Spleen (tissue), 11 donors: ENCODE measurements at regions not wholly inside any gene's neighbourhood (a gene's known extent, or its start where the extent isn't known, plus 50 kb on each side); places are given as distances from the start of the nearest gene placed in this dataset.

Source experiments
- DNase-seq: peaks from one replicate; pipeline ENCODE4 v3.0.0-alpha.2; 2020
- H3K27ac ChIP-seq, 8 donors: fragments of 200-600 bp; sonication (generic) in 7 of 8; 1 replicate in 4 of 8; 2 replicates in 4 of 8; pipeline versions ENCODE4 v1.5.0 to v1.8.0; 2016 to 2021; ENCODE audit warnings: inconsistent platforms in 4 of 8, mild to moderate bottlenecking in 4 of 8, moderate library complexity in 1 of 8
- H3K27me3 ChIP-seq, 7 donors: fragments of 200-600 bp; sonication (generic) in 6 of 7; replicated peaks in 1 of 7; 1 replicate in 4 of 7; 2 replicates in 3 of 7; pipeline versions ENCODE4 v1.5.0 to v1.8.0; 2016 to 2021; ENCODE audit warnings: inconsistent platforms in 3 of 7, mild to moderate bottlenecking in 1 of 7
- H3K36me3 ChIP-seq, 6 donors: fragments of 200-600 bp; sonication (generic) in 5 of 6; 1 replicate in 4 of 6; 2 replicates in 2 of 6; pipeline versions ENCODE4 v1.5.0 to v1.8.0; 2016 to 2021; ENCODE audit warnings: inconsistent platforms in 2 of 6
- H3K4me1 ChIP-seq, 6 donors: fragments of 200-600 bp; sonication (generic) in 5 of 6; 1 replicate in 3 of 6; 2 replicates in 3 of 6; pipeline versions ENCODE4 v1.5.0 to v1.8.0; 2016 to 2021; ENCODE audit warnings: inconsistent platforms in 3 of 6
- H3K4me3 ChIP-seq, 8 donors: fragments of 200-600 bp; sonication (generic) in 7 of 8; 1 replicate in 4 of 8; 2 replicates in 4 of 8; pipeline versions ENCODE4 v1.5.0 to v1.8.0; 2016 to 2021; ENCODE audit warnings: inconsistent platforms in 4 of 8, mild to moderate bottlenecking in 4 of 8, moderate library complexity in 2 of 8
- H3K9me3 ChIP-seq, 8 donors: fragments of 200-600 bp; sonication (generic) in 7 of 8; 1 replicate in 4 of 8; 2 replicates in 4 of 8; pipeline versions ENCODE4 v1.5.0 to v1.8.0; 2016 to 2021; ENCODE audit warnings: inconsistent platforms in 4 of 8
- POLR2A ChIP-seq, 3 donors: fragments of 450-650 bp; IDR thresholded peaks; one replicate each; pipeline ENCODE4 v1.5.1; 2017; ENCODE audit warnings: antibody characterized with exemption in 3 of 3, mild to moderate bottlenecking in 1 of 3
- POLR2AphosphoS5 ChIP-seq, 3 donors: sonication (generic); formaldehyde crosslinking; IDR thresholded peaks; one replicate each; pipeline ENCODE4 v1.5.1; 2017; ENCODE audit warnings: antibody characterized with exemption in 3 of 3
- WGBS, 5 donors: extraction: QIAGEN DNeasy Blood & Tissue Kit in 3 of 5; methylation state at CpG; one replicate each; pipeline versions ENCODE4 v1.1.5 to v1.1.7; 2013 to 2018; 5-methylcytosine and 5-hydroxymethylcytosine counted together
- intact Hi-C: fragments of 100-400 bp; cut with DNase I; formaldehyde crosslinking; loops from one replicate; pipeline ENCODE4 v1.15.0; 2023; ENCODE audit warnings: low total_unique reads
- TF ChIP-seq, protein P1 (sequence below), 11 experiments: fragments of 200-600 bp in 7 of 11; fragments of 450-650 bp in 4 of 11; sonication (generic) in 4 of 11; IDR thresholded peaks in 8 of 11; conservative IDR thresholded peaks in 3 of 11; 1 replicate in 7 of 11; 2 replicates in 4 of 11; pipeline versions ENCODE4 v1.4.0 to v1.8.0; 2016 to 2021; ENCODE audit warnings: antibody characterized with exemption in 11 of 11, inconsistent platforms in 4 of 11, mild to moderate bottlenecking in 1 of 11
- donor health status: healthy with polysubstance abuse.
- donor health status: DM: no; HTN: no; CAD: no; lungs with moderate emphysema.
- donor health status: DM: no; HTN: no; CAD: no.
- donor health status: Bipolar disorder and iron deficiency.
- donor health status: healthy.
- donor health status: DM: no; HTN: no; CAD: no.
- donor health status: DM: yes; HTN: yes; CAD: no.

DNA sequence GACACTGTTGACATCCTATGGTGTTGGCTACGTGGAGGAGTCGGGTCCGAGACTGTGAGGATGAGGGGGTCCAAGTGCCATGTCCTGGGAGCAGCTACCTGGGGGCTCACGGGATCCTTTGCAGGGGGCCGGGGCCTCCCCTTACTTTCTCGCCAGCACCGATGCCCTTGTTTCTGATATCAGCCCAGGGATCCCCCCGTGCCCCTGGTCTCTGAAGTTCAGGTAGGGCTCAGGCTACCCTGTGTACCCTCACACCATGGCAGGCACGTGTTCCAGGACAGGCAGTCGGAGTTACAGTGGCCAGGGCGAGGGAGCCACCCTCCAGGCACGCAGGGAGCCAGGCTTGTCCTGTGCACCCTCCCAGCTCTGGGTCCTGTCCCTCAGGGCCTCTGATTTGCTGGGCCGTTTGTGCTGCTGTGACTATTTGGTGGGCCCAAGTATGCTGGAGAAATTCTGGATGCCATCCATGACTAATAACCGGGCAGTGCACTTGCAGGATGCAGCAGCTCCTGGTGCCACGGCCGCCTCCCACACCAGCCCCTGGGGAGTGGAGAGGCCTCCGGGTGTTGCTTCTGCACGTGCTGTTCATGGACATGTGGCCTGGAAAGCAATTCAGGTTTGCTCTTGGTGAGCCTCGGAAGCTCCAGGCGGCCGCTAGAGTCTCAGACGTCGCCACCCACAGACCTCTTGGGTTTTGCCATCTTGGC is 93.1 kb upstream of the SFSWAP start:
- Histone ChIP-seq H3K27ac (no peak overlapping the region), H3K27me3 (peaks cover 0 to 67% (median 12%) of the 10 kb centered on the region in 7 donors), H3K36me3 (no peaks in the 10 kb centered on the region), H3K4me3 (no peak overlapping the region), H3K4me1 (no peaks in the 10 kb centered on the region), H3K9me3 (no peaks in the 10 kb centered on the region)
- intact Hi-C loops: no loop called here
- no peak for TF ChIP-seq POLR2AphosphoS5 (IDR thresholded peaks at IDR 0.05)
- TF ChIP-seq, protein P1, sequence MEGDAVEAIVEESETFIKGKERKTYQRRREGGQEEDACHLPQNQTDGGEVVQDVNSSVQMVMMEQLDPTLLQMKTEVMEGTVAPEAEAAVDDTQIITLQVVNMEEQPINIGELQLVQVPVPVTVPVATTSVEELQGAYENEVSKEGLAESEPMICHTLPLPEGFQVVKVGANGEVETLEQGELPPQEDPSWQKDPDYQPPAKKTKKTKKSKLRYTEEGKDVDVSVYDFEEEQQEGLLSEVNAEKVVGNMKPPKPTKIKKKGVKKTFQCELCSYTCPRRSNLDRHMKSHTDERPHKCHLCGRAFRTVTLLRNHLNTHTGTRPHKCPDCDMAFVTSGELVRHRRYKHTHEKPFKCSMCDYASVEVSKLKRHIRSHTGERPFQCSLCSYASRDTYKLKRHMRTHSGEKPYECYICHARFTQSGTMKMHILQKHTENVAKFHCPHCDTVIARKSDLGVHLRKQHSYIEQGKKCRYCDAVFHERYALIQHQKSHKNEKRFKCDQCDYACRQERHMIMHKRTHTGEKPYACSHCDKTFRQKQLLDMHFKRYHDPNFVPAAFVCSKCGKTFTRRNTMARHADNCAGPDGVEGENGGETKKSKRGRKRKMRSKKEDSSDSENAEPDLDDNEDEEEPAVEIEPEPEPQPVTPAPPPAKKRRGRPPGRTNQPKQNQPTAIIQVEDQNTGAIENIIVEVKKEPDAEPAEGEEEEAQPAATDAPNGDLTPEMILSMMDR (IDR thresholded peaks at IDR 0.05 in 8 of 11, conservative IDR thresholded peaks at IDR 0.05 in 3 of 11): no peak
- no peak for TF ChIP-seq POLR2A (IDR thresholded peaks at IDR 0.05)
- peak; percentile 71 for DNase-seq
- 68 to 83% (median 78%) methylated on average over 10 to 23 of the region's 23 CpGs for WGBS, 5 donors

DNA sequence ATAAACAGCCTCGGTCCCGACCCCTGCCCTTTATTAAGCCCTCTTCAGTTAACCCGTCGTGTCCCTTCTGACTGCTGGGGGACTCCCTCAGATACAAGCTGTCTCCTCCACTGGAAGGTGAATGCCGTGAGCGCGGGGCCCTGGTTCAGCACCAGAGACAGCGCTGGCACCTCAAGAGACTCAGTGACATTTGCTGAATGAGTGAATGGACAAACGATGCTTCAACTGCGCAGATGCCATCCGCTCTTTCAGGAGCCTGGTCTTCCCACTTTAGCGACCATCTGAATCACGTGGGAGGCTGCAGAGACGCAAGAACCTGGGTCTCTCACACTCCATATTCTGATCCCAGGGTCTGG is 92.6 kb upstream of the SFSWAP start:
- 29 to 36% (median 33%) methylated on average over 6 to 14 of the region's 14 CpGs for WGBS, 5 donors
- DNase-seq: no peak

DNA sequence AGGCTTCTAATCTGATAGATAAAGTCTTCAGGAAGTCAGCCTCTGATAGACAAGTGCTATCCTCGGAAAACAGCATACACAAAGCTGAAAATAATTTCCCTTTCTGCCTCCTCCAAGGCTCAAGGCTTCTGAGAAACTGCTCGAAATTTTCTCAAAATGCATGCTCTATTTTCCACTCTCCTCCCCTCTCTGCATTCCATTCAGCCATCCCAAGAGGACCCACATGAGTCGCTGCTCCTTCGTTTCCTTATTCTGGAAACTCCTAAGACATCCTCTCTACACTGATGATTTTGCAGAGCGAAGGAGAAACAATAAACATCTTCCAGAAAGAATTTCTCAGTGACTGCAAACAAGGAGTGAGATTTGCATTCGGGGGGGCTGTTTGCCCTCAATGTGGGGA is 92.2 kb upstream of the SFSWAP start:
- H3K4me3 ChIP-seq: no peak overlapping the region
- no peaks in the 10 kb centered on the region for H3K9me3 ChIP-seq
- H3K36me3 ChIP-seq: no peaks in the 10 kb centered on the region
- no peak for TF ChIP-seq POLR2AphosphoS5 (IDR thresholded peaks at IDR 0.05)
- no peak for TF ChIP-seq POLR2A (IDR thresholded peaks at IDR 0.05)
- TF ChIP-seq, protein P1 (IDR thresholded peaks at IDR 0.05 in 8 of 11, conservative IDR thresholded peaks at IDR 0.05 in 3 of 11): no peak
- no peak for DNase-seq
- intact Hi-C loops: no loop called here
- no peak overlapping the region for H3K27ac ChIP-seq
- H3K27me3 ChIP-seq: peaks cover 0 to 67% (median 12%) of the 10 kb centered on the region in 7 donors
- no peaks in the 10 kb centered on the region for H3K4me1 ChIP-seq
- 53 to 78% (median 65%) methylated on average over 6 of the region's 6 CpGs for WGBS, 5 donors

More for the DNA sequence above, 92.6 kb upstream of the SFSWAP start:
- no peak overlapping the region for H3K4me3 ChIP-seq
- H3K27ac ChIP-seq: no peak overlapping the region
- peaks cover 0 to 67% (median 12%) of the 10 kb centered on the region in 7 donors for H3K27me3 ChIP-seq
- intact Hi-C loops: no loop called here
- TF ChIP-seq, protein P1 (IDR thresholded peaks at IDR 0.05 in 8 of 11, conservative IDR thresholded peaks at IDR 0.05 in 3 of 11): no peak
- TF ChIP-seq POLR2AphosphoS5 (IDR thresholded peaks at IDR 0.05): no peak
- no peak for TF ChIP-seq POLR2A (IDR thresholded peaks at IDR 0.05)
- H3K9me3 ChIP-seq: no peaks in the 10 kb centered on the region
- no peaks in the 10 kb centered on the region for H3K36me3 ChIP-seq
- no peaks in the 10 kb centered on the region for H3K4me1 ChIP-seq

DNA sequence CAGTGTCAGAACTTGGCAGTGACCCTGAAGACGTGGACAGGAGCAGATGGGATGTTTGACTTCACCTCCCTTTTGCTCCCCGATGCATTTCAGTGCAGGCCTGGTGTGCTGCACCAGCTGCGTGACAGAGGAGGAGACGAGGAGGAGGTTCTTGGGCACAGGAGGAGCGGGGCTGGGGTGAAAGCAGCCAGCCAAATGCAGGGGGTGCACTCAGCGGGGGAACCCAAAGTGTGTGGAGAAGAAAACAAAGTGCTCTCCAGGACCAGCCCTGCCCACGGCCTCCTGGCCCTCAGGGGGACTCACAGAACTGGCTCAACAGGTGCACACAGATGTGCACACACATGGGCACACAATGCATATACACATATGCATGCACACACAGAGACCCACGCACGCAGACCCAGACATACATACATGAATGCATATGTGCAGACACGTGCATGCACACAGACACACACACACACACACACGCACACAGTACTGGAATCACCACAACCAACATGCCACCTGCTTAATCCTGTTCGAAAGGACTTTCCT is 91.7 kb upstream of the SFSWAP start:
- Histone ChIP-seq H3K27me3 (peaks cover 0 to 67% (median 12%) of the 10 kb centered on the region in 7 donors), H3K27ac (no peak overlapping the region), H3K36me3 (no peaks in the 10 kb centered on the region), H3K4me1 (no peaks in the 10 kb centered on the region), H3K4me3 (no peak overlapping the region), H3K9me3 (no peaks in the 10 kb centered on the region)
- 45 to 67% (median 64%) methylated on average over 12 of the region's 12 CpGs for WGBS, 5 donors
- DNase-seq: peak; percentile 70
- intact Hi-C loops: no loop called here
- TF ChIP-seq POLR2A (IDR thresholded peaks at IDR 0.05) (no peak), POLR2AphosphoS5 (IDR thresholded peaks at IDR 0.05) (no peak)
- TF ChIP-seq, protein P1 (IDR thresholded peaks at IDR 0.05 in 8 of 11, conservative IDR thresholded peaks at IDR 0.05 in 3 of 11): no peak
